ENCODE measurements at regions not wholly inside any gene's neighbourhood (a gene's known extent, or its start where the extent isn't known, plus 50 kb on each side); places are given as distances from the start of the nearest gene placed in this dataset.

DNA sequence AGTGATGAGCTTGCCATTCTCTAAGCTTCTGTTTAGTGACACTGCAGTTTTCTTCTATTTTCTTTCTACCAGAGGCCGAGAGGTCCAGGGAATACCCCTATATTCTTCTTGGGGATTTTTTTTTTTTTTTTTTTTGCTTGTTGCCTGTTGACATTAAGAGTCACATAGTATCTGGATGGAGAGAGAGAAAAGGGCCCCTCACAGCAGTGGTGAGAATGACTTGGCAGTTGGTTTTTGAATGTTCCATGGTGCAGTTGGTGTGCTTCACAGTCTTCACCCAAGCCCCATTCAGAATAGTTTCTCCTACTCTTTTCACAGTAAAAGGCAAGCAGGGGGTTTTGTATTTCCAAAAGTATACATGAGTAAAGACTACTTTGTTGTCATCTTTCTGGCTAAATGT is 577.9 kb downstream of the LMO7 start:
- TF ChIP-seq POLR2A (IDR thresholded peaks at IDR 0.05; ENCODE audit: extremely low read depth, insufficient read length) (no peak), CTCF (IDR thresholded peaks at IDR 0.05; ENCODE audit: low read depth, low read length) (no peak)
